Testis (tissue), 2 donors: ENCODE measurements at regions not wholly inside any gene's neighbourhood (a gene's known extent, or its start where the extent isn't known, plus 50 kb on each side); places are given as distances from the start of the nearest gene placed in this dataset.

Experiments used
- CTCF ChIP-seq, 3 experiments: fragments of 450-650 bp in 2 of 3; fragments of 200-600 bp in 1 of 3; sonication (generic) in 1 of 3; IDR thresholded peaks; one replicate each; pipeline ENCODE4 v1.5.1; 2016 to 2019; ENCODE audit warnings: antibody characterized with exemption in 3 of 3, mild to moderate bottlenecking in 2 of 3, moderate library complexity in 1 of 3
- POLR2A ChIP-seq: fragments of 450-650 bp; IDR thresholded peaks from one replicate; pipeline ENCODE4 v1.6.1; 2017; ENCODE audit warnings: antibody characterized with exemption, mild to moderate bottlenecking, moderate library complexity

GRCh38 chr1:239951511-239952140 lies 140.1 kb upstream of the FMN2 start:
- TF ChIP-seq CTCF (IDR thresholded peaks at IDR 0.05) (peak; percentile 35 to 80 (median 59)), POLR2A (no peak)
